Tibial artery (tissue), 4 donors: ENCODE measurements at regions not wholly inside any gene's neighbourhood (a gene's known extent, or its start where the extent isn't known, plus 50 kb on each side); places are given as distances from the start of the nearest gene placed in this dataset.

ENCODE experiments used
- DNase-seq, 2 donors: peaks; one replicate each; pipeline ENCODE4 v3.0.0-alpha.2; 2019
- H3K27ac ChIP-seq, 2 donors: fragments of 200-600 bp; sonication (generic) in 1 of 2; 1 replicate in 1 of 2; 2 replicates in 1 of 2; pipeline ENCODE4 v1.5.1; 2018 to 2019; ENCODE audit warnings: mild to moderate bottlenecking in 1 of 2
- H3K27me3 ChIP-seq, 2 donors: fragments of 200-600 bp; sonication (generic) in 1 of 2; one replicate each; pipeline versions ENCODE4 v1.5.1 to v1.6.0; 2016 to 2019
- H3K36me3 ChIP-seq, 3 donors: fragments of 200-600 bp; sonication (generic) in 2 of 3; one replicate each; pipeline ENCODE4 v1.5.1; 2016 to 2019; ENCODE audit warnings: mild to moderate bottlenecking in 2 of 3
- H3K4me1 ChIP-seq, 4 donors: fragments of 200-600 bp; sonication (generic) in 2 of 4; 1 replicate in 3 of 4; 2 replicates in 1 of 4; pipeline ENCODE4 v1.5.1; 2016 to 2019
- H3K4me3 ChIP-seq, 2 donors: fragments of 200-600 bp; sonication (generic) in 1 of 2; 1 replicate in 1 of 2; 2 replicates in 1 of 2; pipeline ENCODE4 v1.5.1; 2018 to 2019; ENCODE audit warnings: mild to moderate bottlenecking in 2 of 2
- H3K9me3 ChIP-seq, 3 donors: fragments of 200-600 bp; sonication (generic) in 1 of 3; one replicate each; pipeline ENCODE4 v1.5.1; 2016 to 2019
- CTCF ChIP-seq, 2 experiments: fragments of 200-600 bp in 1 of 2; fragments of 450-650 bp in 1 of 2; IDR thresholded peaks; one replicate each; pipeline ENCODE4 v1.5.1; 2017 to 2019; ENCODE audit warnings: antibody characterized with exemption in 2 of 2, mild to moderate bottlenecking in 1 of 2, moderate library complexity in 1 of 2
- intact Hi-C: fragments of 100-400 bp; cut with DNase I; formaldehyde crosslinking; loops from one replicate; pipeline ENCODE4 v1.15.0; 2023; ENCODE audit warnings: low total_unique reads

- DNase-seq = no peak
- TF ChIP-seq CTCF (IDR thresholded peaks at IDR 0.05) = no peak
- no peak overlapping the region for H3K4me3 ChIP-seq
- intact Hi-C loops = no loop called here
- H3K4me1 ChIP-seq = no peaks in the 10 kb centered on the region
- no peaks in the 10 kb centered on the region for H3K9me3 ChIP-seq
- no peak overlapping the region for H3K27ac ChIP-seq
- no peaks in the 10 kb centered on the region for H3K27me3 ChIP-seq
- no peaks in the 10 kb centered on the region for H3K36me3 ChIP-seq
Observed at GRCh38 chr10:83886871-83887270, 252.4 kb upstream of the GHITM start.

- Histone ChIP-seq H3K9me3 (no peaks in the 10 kb centered on the region), H3K4me1 (no peaks in the 10 kb centered on the region), H3K36me3 (no peaks in the 10 kb centered on the region), H3K27me3 (no peaks in the 10 kb centered on the region), H3K27ac (no peak overlapping the region), H3K4me3 (no peak overlapping the region)
- no peak for DNase-seq
- intact Hi-C loops = no loop called here
- no peak for TF ChIP-seq CTCF (IDR thresholded peaks at IDR 0.05)
Observed at GRCh38 chr10:83892737-83893136, 246.6 kb upstream of the GHITM start.

GRCh38 chr10:83896219-83896618 is 243.1 kb upstream of the GHITM start:
- H3K27ac ChIP-seq = no peak overlapping the region
- DNase-seq = no peak
- H3K4me1 ChIP-seq = no peaks in the 10 kb centered on the region
- no peak for TF ChIP-seq CTCF (IDR thresholded peaks at IDR 0.05)
- no peak overlapping the region for H3K4me3 ChIP-seq
- intact Hi-C loops = no loop called here
- no peaks in the 10 kb centered on the region for H3K36me3 ChIP-seq
- no peaks in the 10 kb centered on the region for H3K9me3 ChIP-seq
- H3K27me3 ChIP-seq = no peaks in the 10 kb centered on the region

GRCh38 chr10:83897626-83898025 is 241.7 kb upstream of the GHITM start:
- no peak for DNase-seq
- no peak overlapping the region for H3K27ac ChIP-seq
- intact Hi-C loops = no loop called here
- no peak for TF ChIP-seq CTCF (IDR thresholded peaks at IDR 0.05)
- no peaks in the 10 kb centered on the region for H3K9me3 ChIP-seq
- H3K4me1 ChIP-seq = no peaks in the 10 kb centered on the region
- H3K4me3 ChIP-seq = no peak overlapping the region
- H3K27me3 ChIP-seq = no peaks in the 10 kb centered on the region
- no peaks in the 10 kb centered on the region for H3K36me3 ChIP-seq

- TF ChIP-seq CTCF (IDR thresholded peaks at IDR 0.05) = no peak
- Histone ChIP-seq H3K4me1 (no peaks in the 10 kb centered on the region), H3K4me3 (no peak overlapping the region), H3K27ac (no peak overlapping the region), H3K9me3 (no peaks in the 10 kb centered on the region), H3K27me3 (no peaks in the 10 kb centered on the region), H3K36me3 (no peaks in the 10 kb centered on the region)
- no peak for DNase-seq
- intact Hi-C loops = no loop called here
Observed at GRCh38 chr10:83908506-83908905, 230.8 kb upstream of the GHITM start.

- intact Hi-C loops = no loop called here
- H3K36me3 ChIP-seq = no peaks in the 10 kb centered on the region
- no peaks in the 10 kb centered on the region for H3K27me3 ChIP-seq
- TF ChIP-seq CTCF (IDR thresholded peaks at IDR 0.05) = no peak
- no peaks in the 10 kb centered on the region for H3K9me3 ChIP-seq
- DNase-seq = no peak
- H3K27ac ChIP-seq = no peak overlapping the region
- no peaks in the 10 kb centered on the region for H3K4me1 ChIP-seq
- H3K4me3 ChIP-seq = no peak overlapping the region
Observed at GRCh38 chr10:83909001-83909400, 230.3 kb upstream of the GHITM start.
